ENCODE measurements at regions not wholly inside any gene's neighbourhood (a gene's known extent, or its start where the extent isn't known, plus 50 kb on each side); places are given as distances from the start of the nearest gene placed in this dataset.

- ATAC-seq (ENCODE audit: poor library complexity) = no peak
- no peak for DNase-seq
- ChIA-PET POLR2A (no interaction called here), CTCF (no interaction called here)
- Histone ChIP-seq H3K27me3 (ENCODE audit: control insufficient read depth in 1 of 2, insufficient read depth in 2 of 2, low read length in 2 of 2) (no peaks in the 10 kb centered on the region), H3K27ac (ENCODE audit: low read depth in 1 of 2, low read length in 2 of 2) (no peak overlapping the region), H3K36me3 (ENCODE audit: insufficient read depth, low read length) (no peaks in the 10 kb centered on the region), H3K4me3 (ENCODE audit: low read length) (no peak overlapping the region), H3K4me1 (ENCODE audit: insufficient read depth, low read length) (no peaks in the 10 kb centered on the region), H3K9me3 (ENCODE audit: control insufficient read depth in 1 of 2, insufficient read depth in 1 of 2, low read length in 2 of 2) (no peaks in the 10 kb centered on the region)
- Mint-ChIP-seq H3K27me3 (no peaks in the 10 kb centered on the region), H3K9me3 (no peaks in the 10 kb centered on the region), H3K36me3 (ENCODE audit: low read depth) (no peaks in the 10 kb centered on the region), H3K4me1 (ENCODE audit: low read depth) (no peaks in the 10 kb centered on the region), H3K4me3 (no peak overlapping the region), H3K27ac (no peak overlapping the region)
- intact Hi-C loops (cut with DNase I, micrococcal nuclease) = no loop called here
- TF ChIP-seq CTCF (IDR thresholded peaks at IDR 0.05) = no peak
Measured at GRCh38 chr4:36771411-36772153, 473.0 kb upstream of the NWD2 start.

- H3K36me3 Mint-ChIP-seq (ENCODE audit: low read depth) = no peaks in the 10 kb centered on the region
- intact Hi-C loops (cut with DNase I, micrococcal nuclease) = no loop called here
Measured at GRCh38 chr4:36772154-36772516, 472.4 kb upstream of the NWD2 start.

GRCh38 chr4:36773467-36773866, 471.1 kb upstream of the NWD2 start:
- CTCF ChIA-PET = no interaction called here
- no peaks in the 10 kb centered on the region for H3K9me3 ChIP-seq (ENCODE audit: control insufficient read depth in 1 of 2, insufficient read depth in 1 of 2, low read length in 2 of 2)
- no peak for ATAC-seq (ENCODE audit: poor library complexity)
- Mint-ChIP-seq H3K27me3 (no peaks in the 10 kb centered on the region), H3K27ac (no peak overlapping the region), H3K4me1 (ENCODE audit: low read depth) (no peaks in the 10 kb centered on the region), H3K36me3 (ENCODE audit: low read depth) (no peaks in the 10 kb centered on the region), H3K4me3 (no peak overlapping the region), H3K9me3 (no peaks in the 10 kb centered on the region)
- TF ChIP-seq CTCF (IDR thresholded peaks at IDR 0.05) = no peak
- no peaks in the 10 kb centered on the region for H3K4me1 ChIP-seq (ENCODE audit: insufficient read depth, low read length)
- no peaks in the 10 kb centered on the region for H3K27me3 ChIP-seq (ENCODE audit: control insufficient read depth in 1 of 2, insufficient read depth in 2 of 2, low read length in 2 of 2)
- POLR2A ChIA-PET = no interaction called here
- no peak overlapping the region for H3K4me3 ChIP-seq (ENCODE audit: low read length)
- intact Hi-C loops (cut with DNase I, micrococcal nuclease) = no loop called here
- DNase-seq = peak in 1 of 14 experiments; percentile 2
- no peak overlapping the region for H3K27ac ChIP-seq (ENCODE audit: low read depth in 1 of 2, low read length in 2 of 2)
- no peaks in the 10 kb centered on the region for H3K36me3 ChIP-seq (ENCODE audit: insufficient read depth, low read length)

More at GRCh38 chr4:36772154-36772516, 472.4 kb upstream of the NWD2 start:
- ChIA-PET POLR2A (no interaction called here), CTCF (no interaction called here)
- Mint-ChIP-seq H3K9me3 (no peaks in the 10 kb centered on the region), H3K27ac (no peak overlapping the region), H3K4me1 (ENCODE audit: low read depth) (no peaks in the 10 kb centered on the region), H3K4me3 (no peak overlapping the region), H3K27me3 (no peaks in the 10 kb centered on the region)
- Histone ChIP-seq H3K36me3 (ENCODE audit: insufficient read depth, low read length) (no peaks in the 10 kb centered on the region), H3K27ac (ENCODE audit: low read depth in 1 of 2, low read length in 2 of 2) (no peak overlapping the region), H3K4me3 (ENCODE audit: low read length) (no peak overlapping the region), H3K4me1 (ENCODE audit: insufficient read depth, low read length) (no peaks in the 10 kb centered on the region), H3K9me3 (ENCODE audit: control insufficient read depth in 1 of 2, insufficient read depth in 1 of 2, low read length in 2 of 2) (no peaks in the 10 kb centered on the region), H3K27me3 (ENCODE audit: control insufficient read depth in 1 of 2, insufficient read depth in 2 of 2, low read length in 2 of 2) (no peaks in the 10 kb centered on the region)
- no peak for TF ChIP-seq CTCF (IDR thresholded peaks at IDR 0.05)
- no peak for ATAC-seq (ENCODE audit: poor library complexity)
- DNase-seq = no peak

All from CD4-positive, alpha-beta T cell (primary cell).